ENCODE measurements at regions not wholly inside any gene's neighbourhood (a gene's known extent, or its start where the extent isn't known, plus 50 kb on each side); places are given as distances from the start of the nearest gene placed in this dataset.

DNA sequence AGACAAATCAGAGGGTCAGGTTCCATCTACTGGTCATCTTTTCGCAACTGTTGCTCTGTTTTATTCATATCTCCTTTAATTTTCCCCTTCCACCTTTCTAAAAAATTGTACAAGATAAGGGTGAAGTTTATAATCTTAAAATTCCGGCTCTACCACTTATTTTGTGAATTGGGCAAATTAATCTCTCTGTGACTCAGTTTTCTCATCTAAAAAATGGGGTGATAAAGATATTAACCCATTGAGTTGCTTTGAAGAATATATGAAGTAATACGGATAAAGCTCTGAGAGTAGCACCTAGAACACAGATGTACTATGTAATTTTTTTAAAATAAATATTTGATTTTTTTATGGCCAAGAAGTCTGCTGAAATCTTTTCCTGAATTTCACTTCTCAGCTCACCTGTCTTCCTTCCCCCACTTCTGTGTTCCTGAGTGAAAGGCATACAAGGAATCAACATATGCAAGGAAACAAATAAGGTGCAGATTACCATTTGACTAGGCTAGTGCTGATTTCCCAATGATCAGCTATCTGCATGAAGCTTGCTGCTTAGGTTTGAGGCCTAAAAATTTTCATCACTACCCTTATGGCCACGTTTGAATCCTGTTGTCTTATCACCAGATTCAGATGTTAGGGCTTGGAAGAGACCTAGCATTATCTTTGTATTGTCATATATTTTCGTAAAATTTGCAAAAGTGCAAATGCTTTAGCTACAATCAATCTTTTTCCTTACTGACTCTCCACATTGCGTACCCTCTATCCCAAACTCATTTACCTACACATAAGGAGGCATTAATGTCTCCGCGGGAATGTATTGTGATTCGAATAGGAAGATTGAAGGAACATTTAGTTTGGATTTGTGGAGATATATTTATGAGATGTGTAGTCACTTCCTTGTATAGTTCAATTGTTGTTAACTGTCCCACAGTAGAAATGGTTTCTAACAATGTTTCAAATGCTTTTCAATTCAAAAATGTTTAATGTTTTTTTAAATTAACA, 718.3 kb upstream of the PTBP2 start:
- 17% methylated on average over 9 of the region's 9 CpGs; no CpG with 5 or more reads in 1 of the 2 experiments for WGBS, 2 experiments (ENCODE audit: extremely low coverage in 1 of 2, insufficient coverage in 1 of 2, insufficient read length in 1 of 2, insufficient replicate concordance in 2 of 2, low coverage in 1 of 2, low lambda C conversion rate in 2 of 2, missing lambda C conversion rate in 1 of 2)
- Histone ChIP-seq H3K27ac (ENCODE audit: low read depth, low read length) (peak overlapping the region; percentile 61; the same call in 1 of the 2 replicates), H4K8ac (ENCODE audit: extremely low read depth, insufficient read depth, low read length) (no peak overlapping the region), H3K18ac (ENCODE audit: extremely low read depth, low read length) (peak overlapping the region; percentile 7; the same call in 1 of the 2 replicates), H3K4me3 (ENCODE audit: extremely low read depth in 1 of 4, insufficient read depth in 2 of 4, low read depth in 3 of 4, low read length in 4 of 4) (peak overlapping the region in 1 of 4 experiments; percentile 44; a peak in 2 of 8 replicates), H2BK5ac (ENCODE audit: low read depth, low read length) (peak overlapping the region; percentile 92; the same call in 1 of the 2 replicates), H3K36me3 (ENCODE audit: control insufficient read depth in 2 of 4, insufficient read depth in 4 of 4, low read length in 3 of 4) (peaks cover 0 to 9% (median 2%) of the 10 kb centered on the region in 4 experiments; a peak in 4 of 8 replicates), H3K23me2 (ENCODE audit: low read depth, low read length) (no peaks in the 10 kb centered on the region), H2AK5ac (ENCODE audit: low read depth, low read length) (no peak overlapping the region), H3K4ac (replicated peaks; ENCODE audit: insufficient read length, low read depth, low read length) (no peak overlapping the region), H4K20me1 (replicated peaks in 1 of 2; ENCODE audit: control insufficient read depth in 1 of 2, insufficient read depth in 2 of 2, low read length in 2 of 2) (no peaks in the 10 kb centered on the region), H3K23ac (ENCODE audit: insufficient read length) (no peak overlapping the region), H2BK12ac (ENCODE audit: low read depth, low read length) (no peak overlapping the region; the same call in 1 of the 2 replicates), H3K27me3 (replicated peaks in 1 of 4; ENCODE audit: control insufficient read depth in 3 of 4, extremely low read depth in 1 of 4, insufficient read depth in 3 of 4, low read length in 3 of 4) (no peaks in the 10 kb centered on the region), H3K9ac (replicated peaks in 1 of 4; ENCODE audit: extremely low read depth in 1 of 4, low read depth in 3 of 4, low read length in 3 of 4) (no peak overlapping the region), H2BK120ac (replicated peaks; ENCODE audit: low read depth, low read length) (peak overlapping the region; percentile 71), H2BK20ac (ENCODE audit: low read length) (peak overlapping the region; percentile 44; the same call in 1 of the 2 replicates), H4K5ac (ENCODE audit: insufficient read length, low read depth, low read length) (peak overlapping the region; percentile 87), H3K14ac (ENCODE audit: insufficient read length) (no peak overlapping the region), H4K91ac (replicated peaks; ENCODE audit: insufficient read length, low read length) (peak overlapping the region; percentile 77), H3K4me2 (ENCODE audit: insufficient read depth in 1 of 2, low read depth in 2 of 2, low read length in 2 of 2) (peak overlapping the region; percentile 11 to 62; a peak in 3 of 4 replicates), H3K4me1 (replicated peaks in 1 of 4; ENCODE audit: control insufficient read depth in 3 of 4, insufficient read depth in 4 of 4, low read length in 3 of 4) (peaks cover 0 to 14% (median 0%) of the 10 kb centered on the region in 4 experiments; a peak in 1 of 7 replicates), H3K56ac (replicated peaks; ENCODE audit: insufficient read length, low read depth, low read length) (no peak overlapping the region), H3K79me2 (ENCODE audit: control insufficient read depth in 1 of 2, insufficient read depth in 2 of 2, low read length in 2 of 2) (no peaks in the 10 kb centered on the region), H3K79me1 (ENCODE audit: low read depth, low read length) (no peaks in the 10 kb centered on the region), H3K9me3 (ENCODE audit: insufficient read depth in 2 of 2, low read depth in 1 of 2, low read length in 1 of 2) (peaks cover 0 to 7% of the 10 kb centered on the region in 2 experiments; a peak in 1 of 4 replicates), H2AFZ (ENCODE audit: low read length) (peak overlapping the region; percentile 82; the same call in 1 of the 2 replicates), H2BK15ac (ENCODE audit: low read length) (no peak overlapping the region)
- FAIRE-seq, result peak; percentile 76
- DNase-seq (ENCODE audit: low read depth in 1 of 2, low spot score in 2 of 2), result peak in 1 of 2 experiments; percentile 33
- ChIA-PET POLR2A (ENCODE audit: partially characterized antibody) (interaction anchor here (1.3 kb wide), 1 partner anchor 8 kb away, joined by 3 read pairs; no protein-coding TSS in a partner anchor), CTCF (ENCODE audit: partially characterized antibody) (interaction anchor here (0.8 kb wide), 1 partner anchor 141 kb away, joined by 3 read pairs; no protein-coding TSS in a partner anchor)
- TF ChIP-seq, protein P1, sequence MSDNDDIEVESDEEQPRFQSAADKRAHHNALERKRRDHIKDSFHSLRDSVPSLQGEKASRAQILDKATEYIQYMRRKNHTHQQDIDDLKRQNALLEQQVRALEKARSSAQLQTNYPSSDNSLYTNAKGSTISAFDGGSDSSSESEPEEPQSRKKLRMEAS (IDR thresholded peaks at IDR 0.05), result no peak
- TF ChIP-seq CBX8 (IDR thresholded peaks at IDR 0.05; ENCODE audit: borderline replicate concordance, low read depth, low read length) (no peak), ASH2L (IDR thresholded peaks at IDR 0.05; ENCODE audit: low read length) (peak; percentile 87), SRF (IDR thresholded peaks at IDR 0.05; ENCODE audit: low read depth, low read length) (no peak), JUND (IDR thresholded peaks at IDR 0.05; ENCODE audit: low read length) (no peak), HDAC6 (IDR thresholded peaks at IDR 0.05; ENCODE audit: low read depth, low read length) (no peak), GTF2F1 (IDR thresholded peaks at IDR 0.05; ENCODE audit: borderline replicate concordance, low read depth, low read length) (no peak), RFX5 (IDR thresholded peaks at IDR 0.05; ENCODE audit: borderline replicate concordance, low read depth, low read length) (no peak), CBX5 (IDR thresholded peaks at IDR 0.05; ENCODE audit: low read depth, low read length) (no peak)
- TF ChIP-seq, protein P2, sequence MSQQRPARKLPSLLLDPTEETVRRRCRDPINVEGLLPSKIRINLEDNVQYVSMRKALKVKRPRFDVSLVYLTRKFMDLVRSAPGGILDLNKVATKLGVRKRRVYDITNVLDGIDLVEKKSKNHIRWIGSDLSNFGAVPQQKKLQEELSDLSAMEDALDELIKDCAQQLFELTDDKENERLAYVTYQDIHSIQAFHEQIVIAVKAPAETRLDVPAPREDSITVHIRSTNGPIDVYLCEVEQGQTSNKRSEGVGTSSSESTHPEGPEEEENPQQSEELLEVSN (IDR thresholded peaks at IDR 0.05), result no peak

All from H1 (cell line).